ENCODE measurements at regions not wholly inside any gene's neighbourhood (a gene's known extent, or its start where the extent isn't known, plus 50 kb on each side); places are given as distances from the start of the nearest gene placed in this dataset.

- Histone ChIP-seq H4K20me1 (replicated peaks in 1 of 2; ENCODE audit: control insufficient read depth in 1 of 2, insufficient read depth in 2 of 2, low read length in 2 of 2) (no peaks in the 10 kb centered on the region), H2BK120ac (replicated peaks; ENCODE audit: low read depth, low read length) (no peak overlapping the region), H2BK5ac (ENCODE audit: low read depth, low read length) (no peak overlapping the region), H2AFZ (ENCODE audit: low read length) (no peak overlapping the region), H3K23me2 (ENCODE audit: low read depth, low read length) (no peaks in the 10 kb centered on the region), H2BK12ac (ENCODE audit: low read depth, low read length) (no peak overlapping the region), H3K79me2 (ENCODE audit: control insufficient read depth in 1 of 2, insufficient read depth in 2 of 2, low read length in 2 of 2) (no peaks in the 10 kb centered on the region), H3K9me3 (ENCODE audit: insufficient read depth in 2 of 2, low read depth in 1 of 2, low read length in 1 of 2) (no peaks in the 10 kb centered on the region), H4K5ac (ENCODE audit: insufficient read length, low read depth, low read length) (no peak overlapping the region), H3K79me1 (ENCODE audit: low read depth, low read length) (no peaks in the 10 kb centered on the region), H3K4ac (replicated peaks; ENCODE audit: insufficient read length, low read depth, low read length) (no peak overlapping the region), H3K36me3 (ENCODE audit: control insufficient read depth in 2 of 4, insufficient read depth in 4 of 4, low read length in 3 of 4) (no peaks in the 10 kb centered on the region), H3K23ac (ENCODE audit: insufficient read length) (no peak overlapping the region), H3K4me1 (replicated peaks in 1 of 4; ENCODE audit: control insufficient read depth in 3 of 4, insufficient read depth in 4 of 4, low read length in 3 of 4) (peaks cover 3 to 10% (median 3%) of the 10 kb centered on the region in 4 experiments; a peak in 5 of 7 replicates), H3K56ac (replicated peaks; ENCODE audit: insufficient read length, low read depth, low read length) (no peak overlapping the region), H2BK15ac (ENCODE audit: low read length) (no peak overlapping the region), H4K91ac (replicated peaks; ENCODE audit: insufficient read length, low read length) (no peak overlapping the region), H3K27ac (ENCODE audit: low read depth, low read length) (no peak overlapping the region), H3K4me2 (ENCODE audit: insufficient read depth in 1 of 2, low read depth in 2 of 2, low read length in 2 of 2) (no peak overlapping the region), H2BK20ac (ENCODE audit: low read length) (no peak overlapping the region), H3K4me3 (ENCODE audit: extremely low read depth in 1 of 4, insufficient read depth in 2 of 4, low read depth in 3 of 4, low read length in 4 of 4) (no peak overlapping the region), H3K9ac (replicated peaks in 1 of 4; ENCODE audit: extremely low read depth in 1 of 4, low read depth in 3 of 4, low read length in 3 of 4) (no peak overlapping the region), H3K18ac (ENCODE audit: extremely low read depth, low read length) (no peak overlapping the region), H3K27me3 (replicated peaks in 1 of 4; ENCODE audit: control insufficient read depth in 3 of 4, extremely low read depth in 1 of 4, insufficient read depth in 3 of 4, low read length in 3 of 4) (no peaks in the 10 kb centered on the region), H3K14ac (ENCODE audit: insufficient read length) (no peak overlapping the region), H4K8ac (ENCODE audit: extremely low read depth, insufficient read depth, low read length) (no peak overlapping the region), H2AK5ac (ENCODE audit: low read depth, low read length) (no peak overlapping the region)
- DNase-seq (ENCODE audit: low read depth in 1 of 2, low spot score in 2 of 2): no peak
- 93% methylated on average over 4 of the region's 4 CpGs; no CpG with 5 or more reads in 1 of the 2 experiments for WGBS, 2 experiments (ENCODE audit: extremely low coverage in 1 of 2, insufficient coverage in 1 of 2, insufficient read length in 1 of 2, insufficient replicate concordance in 2 of 2, low coverage in 1 of 2, low lambda C conversion rate in 2 of 2, missing lambda C conversion rate in 1 of 2)
- no peak for TF ChIP-seq SIX5 (IDR thresholded peaks at IDR 0.05; ENCODE audit: low read depth, low read length)
- TF ChIP-seq CBX8 (IDR thresholded peaks at IDR 0.05; ENCODE audit: borderline replicate concordance, low read depth, low read length): no peak
- TF ChIP-seq CBX5 (IDR thresholded peaks at IDR 0.05; ENCODE audit: low read depth, low read length): no peak
- no peak for TF ChIP-seq CREB1 (IDR thresholded peaks at IDR 0.05)
- TF ChIP-seq KDM5A (IDR thresholded peaks at IDR 0.05; ENCODE audit: low read length): no peak
- no peak for TF ChIP-seq BCL11A (IDR thresholded peaks at IDR 0.05; ENCODE audit: low read depth in 2 of 2, low read length in 2 of 2)
- no peak for TF ChIP-seq GTF2F1 (IDR thresholded peaks at IDR 0.05; ENCODE audit: borderline replicate concordance, low read depth, low read length)
- TF ChIP-seq ZNF274 (IDR thresholded peaks at IDR 0.05; ENCODE audit: borderline replicate concordance, extremely low read depth, low read length): no peak
- no peak for FAIRE-seq
- CTCF ChIA-PET (ENCODE audit: partially characterized antibody): interaction anchor here (1.3 to 1.4 kb wide), 2 partner anchors 30 to 57 kb away, joined by 3 read pairs; no protein-coding TSS in a partner anchor
- POLR2A ChIA-PET (ENCODE audit: partially characterized antibody): interaction anchor here (0.6 to 1.3 kb wide), 4 partner anchors 13 to 305 kb away, joined by 3 read pairs; no protein-coding TSS in a partner anchor
Observed at GRCh38 chr10:21308946-21309345, 216.5 kb downstream of the SKIDA1 start.
